ENCODE measurements at regions not wholly inside any gene's neighbourhood (a gene's known extent, or its start where the extent isn't known, plus 50 kb on each side); places are given as distances from the start of the nearest gene placed in this dataset.

GRCh38 chr12:126874427-126875026 lies 1392.4 kb upstream of the TMEM132C start:
- H3K27me3 ChIP-seq (ENCODE audit: control insufficient read depth in 2 of 2, insufficient read depth in 2 of 2, low read length in 2 of 2), result no peaks in the 10 kb centered on the region
- no peaks in the 10 kb centered on the region for H3K79me2 ChIP-seq (ENCODE audit: control insufficient read depth, insufficient read depth, low read length)
- no peak for FAIRE-seq
- TF ChIP-seq MYC (IDR thresholded peaks at IDR 0.05; ENCODE audit: low read depth, low read length) (no peak), EZH2 (IDR thresholded peaks at IDR 0.05; ENCODE audit: borderline replicate concordance, low read depth, low read length, severe bottlenecking) (no peak), FOS (IDR thresholded peaks at IDR 0.05; ENCODE audit: borderline replicate concordance, insufficient read depth, low read length) (no peak), GATA2 (IDR thresholded peaks at IDR 0.05; ENCODE audit: insufficient read depth, insufficient read length, low read depth, low read length) (no peak)
- H3K9ac ChIP-seq (replicated peaks; ENCODE audit: extremely low read depth, insufficient read depth, low read length), result no peak overlapping the region
- no peak for DNase-seq (ENCODE audit: low read depth, low spot score)
- H4K20me1 ChIP-seq (replicated peaks; ENCODE audit: control insufficient read depth, extremely low read depth, insufficient read depth, low read length), result no peaks in the 10 kb centered on the region
- no peak overlapping the region for H2AFZ ChIP-seq (ENCODE audit: low read depth, low read length)
- H3K9me3 ChIP-seq (replicated peaks; ENCODE audit: control insufficient read depth, insufficient read depth, low read length), result peaks cover 3% of the 10 kb centered on the region
- intact Hi-C loops (cut with micrococcal nuclease), result no loop called here
- no peaks in the 10 kb centered on the region for H3K9me1 ChIP-seq (replicated peaks; ENCODE audit: control insufficient read depth, extremely low read depth, insufficient read depth, low read length)
- BruUV-seq (replicated peaks), result no TSS peak
- no peak overlapping the region for H3K4me2 ChIP-seq (ENCODE audit: insufficient read depth, low read length)
- H3K27ac ChIP-seq (ENCODE audit: insufficient read depth, low read depth, low read length), result no peak overlapping the region
- H3K36me3 ChIP-seq (ENCODE audit: control insufficient read depth in 2 of 2, extremely low read depth in 1 of 2, insufficient read depth in 2 of 2, low read length in 2 of 2), result no peaks in the 10 kb centered on the region
- ChIA-PET POLR2A (no interaction called here), CTCF (no interaction called here)
- dilution Hi-C loops (cut with MboI; ENCODE audit: extremely low pct_ligation_motif_present, low sequenced_read_pairs), result no loop called here
- no peaks in the 10 kb centered on the region for H3K4me1 ChIP-seq (ENCODE audit: control insufficient read depth, extremely low read depth, insufficient read depth, low read length)
- no peak overlapping the region for H3K4me3 ChIP-seq (replicated peaks in 1 of 3; ENCODE audit: insufficient read depth in 1 of 3, low read depth in 1 of 3, low read length in 3 of 3)

GRCh38 chr12:126879842-126880241 lies 1387.1 kb upstream of the TMEM132C start:
- FAIRE-seq, result no peak
- POLR2A ChIA-PET, result no interaction called here
- no peak for TF ChIP-seq FOS (IDR thresholded peaks at IDR 0.05; ENCODE audit: borderline replicate concordance, insufficient read depth, low read length)
- no peak for TF ChIP-seq MYC (IDR thresholded peaks at IDR 0.05; ENCODE audit: low read depth, low read length)
- no peak for TF ChIP-seq MAX (IDR thresholded peaks at IDR 0.05; ENCODE audit: insufficient read depth, insufficient read length)
- no peak for TF ChIP-seq POLR2A (IDR thresholded peaks at IDR 0.05; ENCODE audit: low read depth, low read length)
- no peak for TF ChIP-seq JUN (IDR thresholded peaks at IDR 0.05; ENCODE audit: borderline replicate concordance, insufficient read depth, insufficient read length, low read depth)

More at GRCh38 chr12:126879842-126880241, 1387.1 kb upstream of the TMEM132C start:
- H2AFZ ChIP-seq (ENCODE audit: low read depth, low read length), result no peak overlapping the region
- H3K27me3 ChIP-seq (ENCODE audit: control insufficient read depth in 2 of 2, insufficient read depth in 2 of 2, low read length in 2 of 2), result no peaks in the 10 kb centered on the region
- no peak overlapping the region for H3K9ac ChIP-seq (replicated peaks; ENCODE audit: extremely low read depth, insufficient read depth, low read length)
- H3K4me3 ChIP-seq (replicated peaks in 1 of 3; ENCODE audit: insufficient read depth in 1 of 3, low read depth in 1 of 3, low read length in 3 of 3), result no peak overlapping the region
- H3K4me1 ChIP-seq (ENCODE audit: control insufficient read depth, extremely low read depth, insufficient read depth, low read length), result no peaks in the 10 kb centered on the region
- CTCF ChIA-PET, result no interaction called here
- no peaks in the 10 kb centered on the region for H3K79me2 ChIP-seq (ENCODE audit: control insufficient read depth, insufficient read depth, low read length)
- H3K9me3 ChIP-seq (replicated peaks; ENCODE audit: control insufficient read depth, insufficient read depth, low read length), result peaks cover 4% of the 10 kb centered on the region
- no peak for DNase-seq (ENCODE audit: low read depth, low spot score)
- no peaks in the 10 kb centered on the region for H3K36me3 ChIP-seq (ENCODE audit: control insufficient read depth in 2 of 2, extremely low read depth in 1 of 2, insufficient read depth in 2 of 2, low read length in 2 of 2)
- no peaks in the 10 kb centered on the region for H4K20me1 ChIP-seq (replicated peaks; ENCODE audit: control insufficient read depth, extremely low read depth, insufficient read depth, low read length)
- H3K27ac ChIP-seq (ENCODE audit: insufficient read depth, low read depth, low read length), result no peak overlapping the region
- BruUV-seq (replicated peaks), result no TSS peak
- dilution Hi-C loops (cut with MboI; ENCODE audit: extremely low pct_ligation_motif_present, low sequenced_read_pairs), result no loop called here
- H3K9me1 ChIP-seq (replicated peaks; ENCODE audit: control insufficient read depth, extremely low read depth, insufficient read depth, low read length), result no peaks in the 10 kb centered on the region
- intact Hi-C loops (cut with micrococcal nuclease), result no loop called here
- no peak overlapping the region for H3K4me2 ChIP-seq (ENCODE audit: insufficient read depth, low read length)

All from endothelial cell of umbilical vein (primary cell).